ENCODE measurements at regions not wholly inside any gene's neighbourhood (a gene's known extent, or its start where the extent isn't known, plus 50 kb on each side); places are given as distances from the start of the nearest gene placed in this dataset.

DNA sequence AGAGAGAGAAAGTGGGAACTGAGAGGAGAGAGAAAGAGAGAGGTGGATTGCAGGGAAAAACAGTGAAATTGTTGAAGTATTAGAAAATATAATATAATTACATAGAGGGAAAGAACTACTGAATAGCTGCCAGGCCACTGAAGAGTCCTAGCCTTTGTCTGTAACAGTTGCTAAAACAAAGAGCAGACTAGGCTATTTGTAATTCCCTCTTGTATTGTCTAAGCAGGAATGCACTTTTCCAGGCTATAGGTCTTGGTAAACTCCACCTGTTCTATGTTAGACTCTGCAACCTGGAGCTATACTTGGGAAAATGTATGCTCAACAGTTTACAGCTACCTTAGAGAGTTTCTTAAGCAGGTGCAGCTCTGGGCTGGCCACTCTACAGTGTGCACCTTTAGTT lies 1063.3 kb downstream of the ADGRL3 start:
- intact Hi-C loops (cut with DNase I), result no loop called here
- TF ChIP-seq, protein P1, sequence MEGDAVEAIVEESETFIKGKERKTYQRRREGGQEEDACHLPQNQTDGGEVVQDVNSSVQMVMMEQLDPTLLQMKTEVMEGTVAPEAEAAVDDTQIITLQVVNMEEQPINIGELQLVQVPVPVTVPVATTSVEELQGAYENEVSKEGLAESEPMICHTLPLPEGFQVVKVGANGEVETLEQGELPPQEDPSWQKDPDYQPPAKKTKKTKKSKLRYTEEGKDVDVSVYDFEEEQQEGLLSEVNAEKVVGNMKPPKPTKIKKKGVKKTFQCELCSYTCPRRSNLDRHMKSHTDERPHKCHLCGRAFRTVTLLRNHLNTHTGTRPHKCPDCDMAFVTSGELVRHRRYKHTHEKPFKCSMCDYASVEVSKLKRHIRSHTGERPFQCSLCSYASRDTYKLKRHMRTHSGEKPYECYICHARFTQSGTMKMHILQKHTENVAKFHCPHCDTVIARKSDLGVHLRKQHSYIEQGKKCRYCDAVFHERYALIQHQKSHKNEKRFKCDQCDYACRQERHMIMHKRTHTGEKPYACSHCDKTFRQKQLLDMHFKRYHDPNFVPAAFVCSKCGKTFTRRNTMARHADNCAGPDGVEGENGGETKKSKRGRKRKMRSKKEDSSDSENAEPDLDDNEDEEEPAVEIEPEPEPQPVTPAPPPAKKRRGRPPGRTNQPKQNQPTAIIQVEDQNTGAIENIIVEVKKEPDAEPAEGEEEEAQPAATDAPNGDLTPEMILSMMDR (IDR thresholded peaks at IDR 0.05), result no peak
- TF ChIP-seq POLR2A (IDR thresholded peaks at IDR 0.05), result no peak
- TF ChIP-seq POLR2AphosphoS5 (IDR thresholded peaks at IDR 0.05), result no peak
- no peaks in the 10 kb centered on the region for H3K9me3 ChIP-seq
- DNase-seq (ENCODE audit: low spot score), result no peak
- no peak overlapping the region for H3K27ac ChIP-seq
- no peaks in the 10 kb centered on the region for H3K36me3 ChIP-seq
- H3K27me3 ChIP-seq (replicated peaks; ENCODE audit: insufficient read depth), result no peaks in the 10 kb centered on the region
- H3K4me3 ChIP-seq, result no peak overlapping the region
- no peaks in the 10 kb centered on the region for H3K4me1 ChIP-seq (replicated peaks)

DNA sequence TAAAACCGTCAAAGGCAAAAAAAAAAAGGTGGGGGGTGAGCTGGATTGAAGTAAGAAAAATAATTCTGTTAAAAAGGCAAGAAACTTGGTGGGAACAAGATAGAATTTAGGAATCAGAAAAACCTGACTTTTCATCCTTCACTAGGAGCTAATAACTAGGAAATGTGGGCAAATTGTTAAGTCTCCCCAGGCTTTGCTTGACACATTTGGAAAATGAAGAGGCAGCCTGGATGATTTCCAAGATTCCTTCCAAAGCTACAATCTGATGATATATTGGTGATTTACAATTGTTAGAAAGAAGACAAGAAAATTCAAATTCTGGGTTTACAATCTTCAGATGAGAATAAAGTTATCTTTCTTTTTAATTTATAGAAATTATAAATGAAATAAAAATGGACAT lies 1062.5 kb downstream of the ADGRL3 start:
- Histone ChIP-seq H3K9me3 (no peaks in the 10 kb centered on the region), H3K27me3 (replicated peaks; ENCODE audit: insufficient read depth) (no peaks in the 10 kb centered on the region), H3K27ac (no peak overlapping the region), H3K4me3 (no peak overlapping the region), H3K4me1 (replicated peaks) (no peaks in the 10 kb centered on the region), H3K36me3 (no peaks in the 10 kb centered on the region)
- WGBS, result 23% methylated on average over 1 of the region's 1 CpG
- intact Hi-C loops (cut with DNase I), result no loop called here
- TF ChIP-seq, protein P1 (IDR thresholded peaks at IDR 0.05), result no peak
- TF ChIP-seq POLR2A (IDR thresholded peaks at IDR 0.05) (no peak), POLR2AphosphoS5 (IDR thresholded peaks at IDR 0.05) (no peak)
- DNase-seq (ENCODE audit: low spot score), result no peak

DNA sequence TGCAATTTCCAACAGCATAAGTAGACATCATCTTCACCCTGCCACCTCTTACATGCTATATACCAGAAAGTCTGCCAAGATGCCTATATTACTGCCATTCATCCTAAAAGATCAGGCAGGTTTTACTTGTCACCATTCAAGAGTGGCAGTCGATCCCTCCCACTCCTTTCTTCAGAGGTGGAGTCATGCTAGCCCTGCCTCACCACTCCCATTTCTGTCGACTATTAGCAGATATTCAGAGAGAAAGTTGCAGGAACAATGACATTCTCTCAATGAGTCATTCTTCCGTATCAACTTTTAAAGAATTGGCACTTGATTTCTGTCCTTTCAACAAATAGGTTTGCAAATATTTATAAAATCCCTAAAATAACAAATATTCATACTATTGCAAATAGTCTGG lies 1060.1 kb downstream of the ADGRL3 start:
- intact Hi-C loops (cut with DNase I), result no loop called here
- no peak for TF ChIP-seq POLR2A (IDR thresholded peaks at IDR 0.05)
- no peak for TF ChIP-seq POLR2AphosphoS5 (IDR thresholded peaks at IDR 0.05)
- TF ChIP-seq, protein P1 (IDR thresholded peaks at IDR 0.05), result no peak
- H3K4me1 ChIP-seq (replicated peaks), result no peaks in the 10 kb centered on the region
- no peak for DNase-seq (ENCODE audit: low spot score)
- H3K27me3 ChIP-seq (replicated peaks; ENCODE audit: insufficient read depth), result no peaks in the 10 kb centered on the region
- 58% methylated on average over 3 of the region's 3 CpGs for WGBS
- H3K36me3 ChIP-seq, result no peaks in the 10 kb centered on the region
- H3K27ac ChIP-seq, result no peak overlapping the region
- no peaks in the 10 kb centered on the region for H3K9me3 ChIP-seq
- no peak overlapping the region for H3K4me3 ChIP-seq

DNA sequence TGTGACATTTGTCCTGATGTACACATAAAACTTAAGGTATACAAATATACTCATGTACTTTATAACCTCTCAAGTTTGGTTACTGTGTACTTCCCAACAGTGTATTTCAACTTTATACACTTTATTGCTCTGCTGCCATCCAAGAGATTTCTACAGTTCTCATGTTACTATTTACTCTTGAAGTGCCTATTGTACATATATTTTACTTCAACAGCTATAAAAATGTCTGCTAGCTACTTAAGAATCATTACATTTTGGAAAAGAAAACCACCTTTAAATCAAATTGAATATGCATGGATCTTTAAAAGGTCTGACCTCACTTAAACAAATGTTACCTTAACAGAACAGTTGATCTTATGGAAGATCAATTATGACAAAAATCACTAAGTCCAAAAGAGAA lies 1056.4 kb downstream of the ADGRL3 start:
- intact Hi-C loops (cut with DNase I), result no loop called here
- no peaks in the 10 kb centered on the region for H3K4me1 ChIP-seq (replicated peaks)
- no peaks in the 10 kb centered on the region for H3K27me3 ChIP-seq (replicated peaks; ENCODE audit: insufficient read depth)
- no peak for TF ChIP-seq POLR2A (IDR thresholded peaks at IDR 0.05)
- TF ChIP-seq POLR2AphosphoS5 (IDR thresholded peaks at IDR 0.05), result no peak
- no peak for DNase-seq (ENCODE audit: low spot score)
- H3K36me3 ChIP-seq, result no peaks in the 10 kb centered on the region
- no peak overlapping the region for H3K4me3 ChIP-seq
- H3K27ac ChIP-seq, result no peak overlapping the region
- H3K9me3 ChIP-seq, result no peaks in the 10 kb centered on the region

DNA sequence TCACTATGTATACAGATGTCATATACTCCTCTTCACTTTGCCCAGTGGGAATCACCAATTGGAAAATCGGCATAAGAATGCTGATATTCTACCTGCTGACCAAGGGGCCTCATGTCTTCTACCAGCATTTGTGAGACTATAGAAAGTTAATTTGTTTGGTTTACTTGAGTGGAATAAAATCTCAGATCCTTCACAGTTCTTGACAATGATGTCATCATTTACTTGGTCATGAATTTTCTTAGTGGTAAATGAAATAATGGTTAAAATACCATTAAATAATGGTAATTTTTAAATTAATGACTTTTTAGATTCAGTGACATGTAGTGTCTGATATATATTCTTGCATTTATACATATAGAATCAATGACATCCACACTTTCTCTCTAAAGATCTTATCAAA lies 1052.6 kb downstream of the ADGRL3 start:
- TF ChIP-seq, protein P1 (IDR thresholded peaks at IDR 0.05), result no peak
- TF ChIP-seq POLR2AphosphoS5 (IDR thresholded peaks at IDR 0.05) (no peak), POLR2A (IDR thresholded peaks at IDR 0.05) (no peak)
- WGBS, result 88% methylated on average over 1 of the region's 1 CpG
- intact Hi-C loops (cut with DNase I), result no loop called here

More for the DNA sequence above, 1052.6 kb downstream of the ADGRL3 start:
- no peaks in the 10 kb centered on the region for H3K9me3 ChIP-seq
- DNase-seq (ENCODE audit: low spot score), result no peak
- no peaks in the 10 kb centered on the region for H3K36me3 ChIP-seq
- H3K27me3 ChIP-seq (replicated peaks; ENCODE audit: insufficient read depth), result no peaks in the 10 kb centered on the region
- H3K4me3 ChIP-seq, result no peak overlapping the region
- H3K27ac ChIP-seq, result no peak overlapping the region
- no peaks in the 10 kb centered on the region for H3K4me1 ChIP-seq (replicated peaks)

Data from prostate gland (tissue), 2 donors.